ENCODE measurements at regions not wholly inside any gene's neighbourhood (a gene's known extent, or its start where the extent isn't known, plus 50 kb on each side); places are given as distances from the start of the nearest gene placed in this dataset.

DNA sequence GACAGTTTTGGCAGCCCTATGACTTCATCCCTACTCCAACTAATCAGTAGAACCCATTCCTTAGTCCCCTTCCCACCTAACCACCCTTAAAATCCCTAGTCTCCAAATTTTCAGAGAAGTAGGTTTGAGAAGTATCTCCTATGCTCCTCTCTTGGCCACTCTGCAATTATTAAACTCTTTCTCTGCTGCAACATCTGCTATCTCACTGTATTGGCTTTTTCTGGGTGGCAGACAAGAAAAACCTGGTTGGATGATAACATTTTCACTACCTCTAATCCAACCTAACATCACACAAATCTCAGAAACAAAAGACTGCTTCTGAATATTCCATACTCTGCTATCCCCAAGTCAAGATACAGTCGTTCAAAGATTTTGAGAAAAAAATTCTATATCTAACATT lies 542.4 kb upstream of the SOX9 start:
- TF ChIP-seq CTCF (IDR thresholded peaks at IDR 0.05) = no peak
- no peak for TF ChIP-seq POLR2A (IDR thresholded peaks at IDR 0.05)

Measured in stomach (tissue), 4 donors.